ENCODE measurements at regions not wholly inside any gene's neighbourhood (a gene's known extent, or its start where the extent isn't known, plus 50 kb on each side); places are given as distances from the start of the nearest gene placed in this dataset.

- no peak overlapping the region for H3K4me3 ChIP-seq (ENCODE audit: low read depth, poor library complexity, severe bottlenecking)
- 86 to 91% methylated on average over 8 of the region's 8 CpGs for WGBS, 2 donors
- peak in 1 of 2 donors; percentile 8 for DNase-seq (ENCODE audit: low spot score in 2 of 2)
- TF ChIP-seq CTCF (IDR thresholded peaks at IDR 0.05) = no peak
- no peak for TF ChIP-seq POLR2A (IDR thresholded peaks at IDR 0.05)
- intact Hi-C loops (cut with DNase I; ENCODE audit: low total_unique reads) = no loop called here
These were observed 56.8 kb upstream of the KCNMB1 start for GRCh38 chr5:170445936-170446335.

GRCh38 chr5:170444969-170445505 is 55.9 kb upstream of the KCNMB1 start:
- 80 to 81% methylated on average over 10 of the region's 10 CpGs for WGBS, 2 donors
- DNase-seq (ENCODE audit: low spot score in 2 of 2) = peak in 1 of 2 donors; percentile 52
- TF ChIP-seq CTCF (IDR thresholded peaks at IDR 0.05) (no peak), POLR2A (IDR thresholded peaks at IDR 0.05) (no peak)
- H3K4me3 ChIP-seq (ENCODE audit: low read depth, poor library complexity, severe bottlenecking) = no peak overlapping the region
- intact Hi-C loops (cut with DNase I; ENCODE audit: low total_unique reads) = no loop called here

GRCh38 chr5:170444181-170444580 is 55.0 kb upstream of the KCNMB1 start:
- WGBS, 2 donors = 81 to 90% methylated on average over 7 of the region's 7 CpGs
- intact Hi-C loops (cut with DNase I; ENCODE audit: low total_unique reads) = no loop called here
- no peak for DNase-seq (ENCODE audit: low spot score in 2 of 2)
- no peak overlapping the region for H3K4me3 ChIP-seq (ENCODE audit: low read depth, poor library complexity, severe bottlenecking)
- TF ChIP-seq POLR2A (IDR thresholded peaks at IDR 0.05) = no peak
- TF ChIP-seq CTCF (IDR thresholded peaks at IDR 0.05) = no peak

GRCh38 chr5:170443624-170444023 is 54.5 kb upstream of the KCNMB1 start:
- 93 to 98% methylated on average over 2 of the region's 2 CpGs for WGBS, 2 donors
- intact Hi-C loops (cut with DNase I; ENCODE audit: low total_unique reads) = no loop called here
- no peak for DNase-seq (ENCODE audit: low spot score in 2 of 2)
- H3K4me3 ChIP-seq (ENCODE audit: low read depth, poor library complexity, severe bottlenecking) = no peak overlapping the region
- TF ChIP-seq POLR2A (IDR thresholded peaks at IDR 0.05) = no peak
- no peak for TF ChIP-seq CTCF (IDR thresholded peaks at IDR 0.05)

- TF ChIP-seq POLR2A (IDR thresholded peaks at IDR 0.05) = no peak
- no peak for TF ChIP-seq CTCF (IDR thresholded peaks at IDR 0.05)
- no peak overlapping the region for H3K4me3 ChIP-seq (ENCODE audit: low read depth, poor library complexity, severe bottlenecking)
- intact Hi-C loops (cut with DNase I; ENCODE audit: low total_unique reads) = no loop called here
- WGBS, 2 donors = 48 to 67% methylated on average over 5 of the region's 5 CpGs
- DNase-seq (ENCODE audit: low spot score in 2 of 2) = no peak
These were observed 53.8 kb upstream of the KCNMB1 start for GRCh38 chr5:170442921-170443320.

GRCh38 chr5:170442391-170442790 is 53.2 kb upstream of the KCNMB1 start:
- no peak for DNase-seq (ENCODE audit: low spot score in 2 of 2)
- intact Hi-C loops (cut with DNase I; ENCODE audit: low total_unique reads) = no loop called here
- WGBS, 2 donors = 81 to 86% methylated on average over 5 of the region's 5 CpGs
- no peak overlapping the region for H3K4me3 ChIP-seq (ENCODE audit: low read depth, poor library complexity, severe bottlenecking)
- no peak for TF ChIP-seq POLR2A (IDR thresholded peaks at IDR 0.05)
- no peak for TF ChIP-seq CTCF (IDR thresholded peaks at IDR 0.05)

All from lower leg skin (tissue), 4 donors.